Renal pelvis (tissue), 1 donor: ENCODE measurements at regions not wholly inside any gene's neighbourhood (a gene's known extent, or its start where the extent isn't known, plus 50 kb on each side); places are given as distances from the start of the nearest gene placed in this dataset.

ENCODE experiments used
- DNase-seq: peaks from one replicate; pipeline ENCODE4 v3.0.0-alpha.2; 2013

DNA sequence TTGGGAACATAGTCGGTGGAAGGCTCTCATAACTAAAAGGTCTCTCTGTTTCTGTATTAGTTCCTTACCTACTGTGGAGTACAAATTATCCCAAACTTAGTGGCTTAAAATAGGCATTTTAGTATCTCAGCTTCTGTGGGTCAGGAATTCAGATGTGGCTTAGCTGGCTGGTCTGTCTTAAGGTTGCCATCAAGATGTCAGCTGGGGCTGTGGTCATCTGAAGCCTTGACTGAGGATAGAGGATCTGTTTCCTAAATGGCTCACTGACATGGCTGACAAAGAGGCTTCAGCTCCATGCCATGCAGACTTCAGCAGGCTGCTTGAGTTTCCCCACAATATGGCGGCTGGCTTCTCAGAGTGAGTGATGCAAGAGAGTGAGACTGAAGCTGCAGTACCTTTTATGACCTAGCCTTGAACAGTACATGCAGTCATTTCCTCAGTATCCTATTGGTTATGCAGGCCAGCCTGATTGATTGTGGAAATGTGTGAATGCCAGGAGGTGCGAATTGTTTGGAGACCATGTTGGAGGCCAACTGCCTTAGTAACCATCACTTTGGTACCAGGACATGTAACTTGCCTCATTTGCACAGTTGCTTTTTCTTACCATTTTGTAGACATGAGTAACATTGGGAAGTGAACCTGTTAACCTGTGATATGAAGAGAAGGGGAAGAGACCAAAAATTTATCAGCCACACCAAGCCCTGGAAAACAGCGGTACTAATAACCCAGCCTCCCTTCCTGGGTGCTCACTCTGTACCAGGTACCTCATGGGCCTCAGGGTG lies 152.8 kb upstream of the IER5L start:
- no peak for DNase-seq

DNA sequence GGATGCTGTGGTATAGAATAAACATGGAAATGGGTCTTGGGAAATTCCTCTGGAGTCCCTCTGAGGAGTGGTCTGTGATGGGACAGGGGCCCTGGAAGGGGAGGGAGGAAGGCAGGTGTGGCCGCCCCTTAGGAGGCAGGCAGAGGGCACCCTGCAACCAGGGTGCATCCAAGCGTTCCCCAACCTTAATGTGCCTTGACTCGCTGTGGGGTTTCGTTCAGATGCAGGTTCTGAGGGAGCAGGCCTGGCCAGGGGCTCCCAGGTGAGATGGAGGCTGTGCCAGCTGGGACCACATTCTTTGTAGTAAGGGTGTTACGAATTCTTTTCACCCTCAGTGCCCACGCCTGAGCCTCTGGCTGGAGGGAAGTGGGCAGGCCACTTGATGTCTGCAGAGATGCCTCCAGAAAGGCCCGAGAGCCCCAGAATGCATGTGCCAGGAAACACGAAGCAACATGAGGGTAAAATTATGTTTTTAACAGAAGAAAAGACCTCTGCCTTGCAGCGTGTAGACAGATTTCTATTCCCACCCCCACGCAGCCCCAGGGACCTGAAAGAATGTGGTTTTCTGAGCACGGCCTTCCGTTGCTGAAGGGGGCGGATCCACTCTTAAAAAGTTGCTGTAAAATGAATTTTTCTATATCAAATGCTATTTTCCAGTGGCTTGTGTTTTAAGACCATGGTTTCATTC lies 150.4 kb upstream of the IER5L start:
- no peak for DNase-seq

DNA sequence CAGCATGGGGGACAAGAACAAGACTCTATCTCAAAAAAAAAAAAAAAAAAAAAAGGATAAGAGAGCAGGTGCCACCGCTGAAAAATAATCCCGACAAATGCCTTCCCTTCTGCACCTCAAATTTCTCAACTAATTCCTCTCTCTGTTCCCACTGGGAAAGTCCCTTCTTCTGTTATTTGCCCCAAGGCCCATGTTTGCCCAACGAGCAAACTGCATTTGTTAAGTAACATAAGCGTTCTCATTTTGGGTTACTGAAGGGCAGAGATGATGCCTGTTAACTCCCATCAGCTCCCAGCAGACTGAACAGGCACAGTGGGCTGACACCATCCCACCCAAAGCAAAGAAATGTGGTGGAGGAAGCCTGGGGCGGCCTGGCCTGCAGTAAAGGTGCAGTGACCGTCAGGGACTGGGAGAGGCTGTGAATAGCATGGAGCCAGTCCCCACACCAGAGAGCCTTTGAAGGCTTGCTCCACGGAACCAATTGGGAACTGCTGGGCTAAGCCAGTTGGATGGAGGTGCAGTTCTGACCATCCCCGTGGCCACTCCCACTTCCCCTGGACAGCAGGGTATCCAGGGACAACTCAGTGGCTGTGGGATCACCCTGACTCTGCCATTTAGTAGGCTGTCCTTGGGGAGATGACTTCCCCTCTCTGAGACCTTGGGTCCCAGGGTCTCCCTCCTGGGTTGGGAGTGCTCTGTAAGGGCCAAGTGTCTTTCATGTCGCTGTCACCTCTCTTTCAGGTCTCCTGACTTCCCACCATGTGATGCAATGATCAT lies 149.7 kb upstream of the IER5L start:
- no peak for DNase-seq

GRCh38 chr9:129326061-129327005 lies 148.3 kb upstream of the IER5L start:
- no peak for DNase-seq

- no peak for DNase-seq
These were observed 146.9 kb upstream of the IER5L start for GRCh38 chr9:129324808-129325502.

GRCh38 chr9:129323999-129324553 lies 146.0 kb upstream of the IER5L start:
- DNase-seq = no peak

DNA sequence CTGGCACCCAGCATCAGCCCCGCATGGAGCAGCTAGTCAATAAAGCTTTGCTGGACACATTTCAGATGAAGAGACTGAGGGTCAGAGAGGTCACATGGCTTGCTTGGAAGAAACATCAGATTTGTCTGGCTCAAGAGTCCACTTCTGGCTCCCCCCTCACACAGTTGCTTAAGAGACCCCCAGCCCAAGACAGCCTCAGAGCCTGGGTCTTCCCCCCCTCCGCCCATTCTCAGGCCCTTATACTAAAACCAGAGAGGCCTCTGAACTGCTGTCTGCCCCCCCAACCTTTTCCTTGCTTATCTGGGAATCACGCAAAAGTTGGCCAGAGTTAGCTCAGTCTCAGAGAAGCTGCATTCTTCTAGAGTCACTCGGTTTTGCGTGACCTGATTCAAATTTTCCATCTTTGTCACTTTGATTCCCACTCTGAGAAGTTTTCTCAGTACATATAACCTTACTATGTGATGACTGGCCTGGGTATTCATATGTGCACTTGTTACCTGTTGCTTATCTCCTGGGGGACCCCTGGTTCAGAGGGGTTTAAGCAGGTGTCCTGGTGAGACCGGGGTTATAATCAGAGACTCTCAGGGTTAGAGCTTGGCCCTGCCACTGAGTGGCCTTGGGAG lies 145.4 kb upstream of the IER5L start:
- DNase-seq = no peak

GRCh38 chr9:129322641-129323375 lies 144.7 kb upstream of the IER5L start:
- DNase-seq = no peak

DNA sequence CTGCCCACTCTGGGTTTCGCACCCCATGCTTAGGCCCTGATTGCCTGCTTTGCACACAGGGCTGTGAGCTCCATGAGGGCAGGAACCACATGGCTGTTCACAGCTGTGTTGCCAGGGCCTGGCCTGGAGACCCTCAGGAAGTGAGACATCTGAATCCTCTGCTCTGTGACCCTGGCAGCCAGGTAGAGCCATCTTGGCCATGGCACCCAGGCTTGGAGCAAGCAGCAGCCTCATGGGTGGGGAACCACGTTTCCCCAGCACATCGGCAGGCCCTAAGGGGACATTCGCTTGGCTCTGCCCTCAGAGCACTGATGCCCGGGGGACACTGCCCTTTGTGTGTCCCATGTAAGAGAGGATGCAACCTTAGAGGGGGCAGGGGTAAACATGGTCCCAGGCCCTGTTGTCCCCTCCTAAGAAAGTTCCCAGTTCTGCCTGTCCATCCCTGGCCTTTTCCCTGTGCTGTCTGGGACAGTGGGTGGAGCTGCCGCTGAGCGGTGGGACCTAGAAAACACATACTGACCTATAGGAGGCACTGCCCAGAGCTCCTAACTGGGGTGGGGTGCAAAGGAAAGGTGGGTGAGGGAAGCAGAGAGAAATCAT lies 144.1 kb upstream of the IER5L start:
- no peak for DNase-seq

GRCh38 chr9:129321286-129322021 lies 143.4 kb upstream of the IER5L start:
- DNase-seq = no peak

DNA sequence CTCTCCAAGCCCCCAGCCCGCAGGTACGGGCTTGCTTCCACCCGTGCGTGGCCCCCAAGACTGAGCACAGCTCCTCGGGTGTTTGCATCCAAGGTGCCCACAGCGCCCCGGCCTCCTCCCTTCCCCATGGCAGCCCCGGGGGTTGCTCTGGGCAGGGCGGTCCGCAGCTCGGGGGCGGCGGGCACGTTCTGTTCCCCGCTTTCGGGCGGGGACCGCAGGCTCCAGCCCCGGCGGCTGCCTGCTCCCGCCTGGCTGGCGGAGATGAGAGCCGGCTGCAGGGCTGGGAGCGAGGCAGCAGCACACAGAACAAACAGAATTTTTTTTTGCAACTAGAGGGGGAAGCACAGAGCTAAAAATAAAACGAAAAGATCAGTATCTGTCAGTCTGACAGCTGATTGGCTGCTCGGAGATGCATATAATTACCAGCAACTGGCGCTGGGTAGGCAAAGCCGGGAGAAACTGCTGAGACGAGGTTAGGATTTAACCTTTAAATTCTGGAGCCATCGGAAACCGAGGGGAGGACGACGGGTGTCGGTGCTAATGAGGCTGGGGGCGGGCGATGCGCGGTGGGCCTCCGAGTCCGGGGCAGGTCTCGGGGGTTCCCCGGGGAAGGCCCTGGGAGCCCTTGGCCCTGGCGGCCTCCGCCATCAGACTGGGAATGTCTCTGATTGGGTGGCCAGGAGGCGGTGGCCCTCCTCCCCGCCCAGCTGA lies 142.7 kb upstream of the IER5L start:
- DNase-seq = peak; percentile 90

DNA sequence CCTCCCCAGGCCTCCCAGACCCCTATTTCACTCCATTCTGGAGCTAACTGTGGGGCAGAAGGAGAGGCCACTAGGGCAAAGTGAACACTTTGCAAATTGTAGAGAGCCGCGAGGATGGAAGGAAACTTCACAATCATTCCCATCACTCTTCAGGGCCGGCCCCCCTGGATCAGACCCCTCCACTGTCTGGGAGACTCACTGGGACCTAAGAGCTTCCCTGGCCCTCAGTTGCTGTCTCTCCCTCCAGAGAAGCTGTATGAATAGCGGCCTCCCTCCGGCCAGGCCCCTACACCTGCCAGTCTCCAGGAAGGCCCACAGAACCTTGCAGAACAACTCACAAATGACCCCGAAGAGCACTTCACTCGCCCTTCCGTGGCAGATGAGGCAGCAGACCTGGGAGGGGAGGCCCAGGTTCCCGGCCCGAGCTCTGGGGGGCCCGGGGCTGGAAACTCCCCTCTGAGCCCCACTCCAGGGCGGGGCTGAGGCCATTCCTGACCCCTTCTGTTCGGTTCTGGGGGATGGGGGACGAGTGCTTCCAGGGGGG lies 141.9 kb upstream of the IER5L start:
- no peak for DNase-seq

DNA sequence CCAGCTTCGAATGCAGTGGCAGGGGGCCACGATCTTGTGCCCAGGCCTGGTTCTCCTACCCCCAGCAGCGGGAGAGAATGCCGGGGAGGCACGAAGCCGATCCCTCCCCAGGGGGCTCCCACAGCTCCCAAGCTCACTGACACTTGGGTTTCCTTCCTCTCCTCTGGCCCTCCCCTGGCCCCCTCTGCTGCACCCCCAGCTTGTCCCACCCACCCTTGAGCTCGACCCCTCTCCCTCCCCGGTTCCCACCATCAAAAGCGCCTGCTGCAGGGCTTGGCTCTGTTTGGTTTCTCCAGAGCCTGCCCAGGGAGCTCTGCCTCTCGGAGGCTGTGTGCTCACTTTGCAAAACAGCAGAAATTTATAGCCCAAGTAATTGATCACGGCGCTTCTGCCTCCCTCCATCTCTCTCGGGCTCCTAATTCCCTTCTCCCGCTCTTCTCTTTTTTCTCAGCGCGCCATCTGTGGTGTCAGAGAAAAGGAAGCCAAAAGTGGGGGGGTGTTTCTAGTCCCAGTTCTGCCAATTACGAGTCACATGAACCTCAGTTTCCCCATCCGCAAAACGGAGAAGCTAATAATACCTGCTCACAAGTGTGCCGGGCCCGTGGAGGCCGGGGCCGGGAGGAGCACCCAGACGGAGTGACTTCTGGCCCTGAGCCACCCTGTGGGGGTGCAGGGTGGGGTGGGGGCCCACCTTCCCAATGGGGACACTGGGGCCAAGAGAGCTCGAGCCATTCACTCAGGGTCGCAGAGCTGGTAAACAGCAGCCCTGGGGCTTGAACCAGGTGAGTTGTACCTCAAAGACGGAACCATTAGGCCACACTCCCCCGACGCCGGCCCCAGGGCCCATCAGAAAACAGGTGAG lies 141.2 kb upstream of the IER5L start:
- no peak for DNase-seq

GRCh38 chr9:129318121-129319075 lies 140.3 kb upstream of the IER5L start:
- DNase-seq = no peak
